ENCODE measurements at regions not wholly inside any gene's neighbourhood (a gene's known extent, or its start where the extent isn't known, plus 50 kb on each side); places are given as distances from the start of the nearest gene placed in this dataset.

DNA sequence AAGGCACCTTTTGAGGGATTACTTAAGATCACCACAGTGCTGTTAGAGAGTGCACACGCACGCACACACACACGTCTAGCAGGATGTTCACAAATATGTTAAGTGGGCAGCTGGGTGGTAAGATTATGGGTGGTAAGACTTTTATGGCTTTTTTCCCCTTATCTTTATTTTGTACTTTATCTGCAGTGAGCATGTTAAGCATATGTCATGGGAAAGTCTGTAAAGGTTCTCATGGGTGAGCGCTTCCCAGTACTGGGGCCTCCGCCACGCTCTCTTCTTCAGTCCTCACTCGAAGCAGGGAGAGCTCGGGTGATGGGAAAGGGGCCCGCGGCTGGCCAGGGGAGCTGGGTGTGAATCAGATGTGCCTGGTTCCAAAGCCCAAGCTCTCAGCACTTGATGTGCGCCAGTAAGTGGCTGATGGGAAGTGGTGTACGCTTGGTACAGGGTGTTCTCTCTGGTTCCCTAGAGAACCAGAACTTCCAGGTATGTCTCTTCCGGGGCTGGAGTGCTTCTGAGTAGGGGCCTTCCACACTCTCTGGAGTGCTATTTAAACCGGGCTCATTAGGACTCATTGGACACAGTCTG is 83.9 kb upstream of the YWHAQ start:
- intact Hi-C loops (cut with micrococcal nuclease) = no loop called here
- DNase-seq = no peak
- no peak overlapping the region for H3K27ac ChIP-seq (replicated peaks)

DNA sequence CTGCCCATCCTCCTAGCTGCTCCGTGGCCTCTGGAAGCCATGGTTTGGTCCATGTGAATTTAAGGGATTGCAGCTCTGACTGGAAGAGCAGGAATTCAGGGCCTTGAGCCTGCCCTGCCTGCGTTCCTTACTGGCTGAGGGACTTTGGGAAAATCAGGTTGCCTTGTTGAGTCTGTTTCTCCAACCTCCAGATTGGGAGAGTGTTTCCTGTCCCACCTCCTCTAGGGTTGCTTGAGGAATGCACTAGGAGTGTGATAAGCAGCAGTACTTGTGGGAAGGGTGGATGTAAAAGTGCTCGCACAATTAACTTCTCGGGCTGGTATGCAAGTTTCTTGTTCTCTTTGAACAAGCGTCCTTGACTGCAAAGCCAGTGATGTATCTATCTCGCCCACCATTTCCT is 84.4 kb upstream of the YWHAQ start:
- H3K4me1 ChIP-seq = no peaks in the 10 kb centered on the region
- TF ChIP-seq CTCF (IDR thresholded peaks at IDR 0.05; ENCODE audit: borderline replicate concordance) = no peak
- intact Hi-C loops (cut with micrococcal nuclease) = no loop called here
- DNase-seq = no peak
- no peak overlapping the region for H3K27ac ChIP-seq (replicated peaks)
- H3K9me3 ChIP-seq (replicated peaks) = no peaks in the 10 kb centered on the region
- H3K36me3 ChIP-seq = no peaks in the 10 kb centered on the region
- H3K27me3 ChIP-seq (ENCODE audit: low read depth) = no peaks in the 10 kb centered on the region
- no peak overlapping the region for H3K4me3 ChIP-seq

More for the DNA sequence above, 83.9 kb upstream of the YWHAQ start:
- no peak for TF ChIP-seq CTCF (IDR thresholded peaks at IDR 0.05; ENCODE audit: borderline replicate concordance)
- no peaks in the 10 kb centered on the region for H3K4me1 ChIP-seq
- no peaks in the 10 kb centered on the region for H3K9me3 ChIP-seq (replicated peaks)
- no peak overlapping the region for H3K4me3 ChIP-seq
- no peaks in the 10 kb centered on the region for H3K36me3 ChIP-seq
- no peaks in the 10 kb centered on the region for H3K27me3 ChIP-seq (ENCODE audit: low read depth)

GRCh38 chr2:9717886-9718451 is 87.2 kb upstream of the YWHAQ start:
- Histone ChIP-seq H3K4me3 (no peak overlapping the region), H3K4me1 (no peaks in the 10 kb centered on the region), H3K27ac (replicated peaks) (no peak overlapping the region), H3K27me3 (ENCODE audit: low read depth) (no peaks in the 10 kb centered on the region), H3K9me3 (replicated peaks) (no peaks in the 10 kb centered on the region), H3K36me3 (no peaks in the 10 kb centered on the region)
- TF ChIP-seq CTCF (IDR thresholded peaks at IDR 0.05; ENCODE audit: borderline replicate concordance) = no peak
- intact Hi-C loops (cut with micrococcal nuclease) = no loop called here
- no peak for DNase-seq

- no peak overlapping the region for H3K4me3 ChIP-seq
- no peak for TF ChIP-seq CTCF (IDR thresholded peaks at IDR 0.05; ENCODE audit: borderline replicate concordance)
- H3K27ac ChIP-seq (replicated peaks) = no peak overlapping the region
- no peaks in the 10 kb centered on the region for H3K36me3 ChIP-seq
- no peaks in the 10 kb centered on the region for H3K9me3 ChIP-seq (replicated peaks)
- DNase-seq = no peak
- H3K27me3 ChIP-seq (ENCODE audit: low read depth) = no peaks in the 10 kb centered on the region
- intact Hi-C loops (cut with micrococcal nuclease) = no loop called here
- H3K4me1 ChIP-seq = no peaks in the 10 kb centered on the region
Measured at GRCh38 chr2:9720352-9721093, 89.7 kb upstream of the YWHAQ start.

GRCh38 chr2:9721344-9721743 is 90.5 kb upstream of the YWHAQ start:
- DNase-seq = no peak
- no peak for TF ChIP-seq CTCF (IDR thresholded peaks at IDR 0.05; ENCODE audit: borderline replicate concordance)
- no peak overlapping the region for H3K4me3 ChIP-seq
- H3K27me3 ChIP-seq (ENCODE audit: low read depth) = no peaks in the 10 kb centered on the region
- no peak overlapping the region for H3K27ac ChIP-seq (replicated peaks)
- H3K9me3 ChIP-seq (replicated peaks) = no peaks in the 10 kb centered on the region
- intact Hi-C loops (cut with micrococcal nuclease) = no loop called here
- H3K36me3 ChIP-seq = no peaks in the 10 kb centered on the region
- H3K4me1 ChIP-seq = no peaks in the 10 kb centered on the region
